HFF-Myc (cell line): ENCODE measurements at regions not wholly inside any gene's neighbourhood (a gene's known extent, or its start where the extent isn't known, plus 50 kb on each side); places are given as distances from the start of the nearest gene placed in this dataset.

ENCODE experiments used
- DNase-seq: peaks from one replicate; pipeline ENCODE4 v3.0.0-alpha.2; 2011; ENCODE audit warnings: low read depth; ENCODE audit errors: extremely low read depth
- H3K4me3 ChIP-seq: replicated peaks from 2 replicates; pipeline ENCODE4 v1.5.1; 2011; ENCODE audit warnings: low read depth, mild to moderate bottlenecking, control low read depth, low read length
- TF ChIP-seq, protein P1 (sequence below): IDR thresholded peaks from 2 replicates; pipeline ENCODE4 v1.5.1; 2012; ENCODE audit warnings: mild to moderate bottlenecking, low read depth, low read length, control low read depth; ENCODE audit errors: missing control alignments

- DNase-seq = no peak
- TF ChIP-seq, protein P1, sequence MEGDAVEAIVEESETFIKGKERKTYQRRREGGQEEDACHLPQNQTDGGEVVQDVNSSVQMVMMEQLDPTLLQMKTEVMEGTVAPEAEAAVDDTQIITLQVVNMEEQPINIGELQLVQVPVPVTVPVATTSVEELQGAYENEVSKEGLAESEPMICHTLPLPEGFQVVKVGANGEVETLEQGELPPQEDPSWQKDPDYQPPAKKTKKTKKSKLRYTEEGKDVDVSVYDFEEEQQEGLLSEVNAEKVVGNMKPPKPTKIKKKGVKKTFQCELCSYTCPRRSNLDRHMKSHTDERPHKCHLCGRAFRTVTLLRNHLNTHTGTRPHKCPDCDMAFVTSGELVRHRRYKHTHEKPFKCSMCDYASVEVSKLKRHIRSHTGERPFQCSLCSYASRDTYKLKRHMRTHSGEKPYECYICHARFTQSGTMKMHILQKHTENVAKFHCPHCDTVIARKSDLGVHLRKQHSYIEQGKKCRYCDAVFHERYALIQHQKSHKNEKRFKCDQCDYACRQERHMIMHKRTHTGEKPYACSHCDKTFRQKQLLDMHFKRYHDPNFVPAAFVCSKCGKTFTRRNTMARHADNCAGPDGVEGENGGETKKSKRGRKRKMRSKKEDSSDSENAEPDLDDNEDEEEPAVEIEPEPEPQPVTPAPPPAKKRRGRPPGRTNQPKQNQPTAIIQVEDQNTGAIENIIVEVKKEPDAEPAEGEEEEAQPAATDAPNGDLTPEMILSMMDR = no peak
- no peak overlapping the region for H3K4me3 ChIP-seq
These were observed 343.1 kb downstream of the MZT1 start for GRCh38 chr13:72384186-72384823.

GRCh38 chr13:72383646-72384045 lies 343.8 kb downstream of the MZT1 start:
- no peak for DNase-seq
- TF ChIP-seq, protein P1 = no peak
- H3K4me3 ChIP-seq = no peak overlapping the region

DNA sequence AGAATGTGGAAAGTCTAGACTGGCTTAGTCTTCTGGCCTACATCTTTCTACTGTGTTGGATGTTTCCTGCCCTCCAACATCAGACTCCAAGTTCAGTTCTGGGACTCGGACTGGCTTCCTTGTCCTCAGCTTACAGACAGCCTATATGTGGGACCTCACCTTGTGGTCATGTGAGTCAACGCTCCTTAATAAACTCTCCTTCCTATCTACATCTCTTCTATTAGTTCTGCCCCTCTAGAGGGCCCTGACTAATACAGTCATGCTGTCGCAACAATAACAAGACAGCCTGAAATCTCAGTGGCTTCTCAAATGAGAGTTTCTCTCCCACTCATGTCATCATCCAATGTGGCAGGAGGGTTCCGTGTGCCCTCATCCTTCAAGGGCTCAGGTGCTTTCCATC lies 347.8 kb downstream of the MZT1 start:
- TF ChIP-seq, protein P1 = no peak
- DNase-seq = no peak
- H3K4me3 ChIP-seq = no peak overlapping the region

GRCh38 chr13:72368031-72368430 lies 359.4 kb downstream of the MZT1 start:
- DNase-seq = no peak
- TF ChIP-seq, protein P1 = no peak

DNA sequence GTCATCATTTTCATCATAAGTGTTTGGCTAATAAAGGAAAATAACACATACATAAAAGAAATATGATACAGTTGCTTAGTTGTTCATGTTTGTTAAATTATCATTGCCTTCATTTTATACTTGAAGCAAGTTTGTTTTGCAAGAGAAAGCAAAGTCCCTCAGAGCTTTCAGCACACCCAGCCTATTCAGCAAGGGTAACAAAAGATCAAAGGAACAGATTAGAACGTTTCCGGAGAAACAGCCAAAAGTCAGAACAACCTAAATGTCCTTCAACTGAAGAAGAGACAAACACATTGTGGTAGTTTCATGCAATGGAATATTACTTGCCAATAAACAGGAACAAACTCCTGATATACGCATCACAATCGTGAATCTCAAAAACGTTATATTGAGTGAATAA lies 380.7 kb downstream of the MZT1 start:
- TF ChIP-seq, protein P1 = no peak
- DNase-seq = no peak

More at GRCh38 chr13:72368031-72368430, 359.4 kb downstream of the MZT1 start:
- H3K4me3 ChIP-seq = no peak overlapping the region

GRCh38 chr13:72342364-72342763 lies 385.1 kb downstream of the MZT1 start:
- TF ChIP-seq, protein P1 = no peak
- no peak overlapping the region for H3K4me3 ChIP-seq
- no peak for DNase-seq

More for the DNA sequence above, 380.7 kb downstream of the MZT1 start:
- H3K4me3 ChIP-seq = no peak overlapping the region

- H3K4me3 ChIP-seq = no peak overlapping the region
- TF ChIP-seq, protein P1 = no peak
- DNase-seq = no peak
These were observed 385.5 kb downstream of the MZT1 start for GRCh38 chr13:72341904-72342303.
